ENCODE measurements at regions not wholly inside any gene's neighbourhood (a gene's known extent, or its start where the extent isn't known, plus 50 kb on each side); places are given as distances from the start of the nearest gene placed in this dataset.

DNA sequence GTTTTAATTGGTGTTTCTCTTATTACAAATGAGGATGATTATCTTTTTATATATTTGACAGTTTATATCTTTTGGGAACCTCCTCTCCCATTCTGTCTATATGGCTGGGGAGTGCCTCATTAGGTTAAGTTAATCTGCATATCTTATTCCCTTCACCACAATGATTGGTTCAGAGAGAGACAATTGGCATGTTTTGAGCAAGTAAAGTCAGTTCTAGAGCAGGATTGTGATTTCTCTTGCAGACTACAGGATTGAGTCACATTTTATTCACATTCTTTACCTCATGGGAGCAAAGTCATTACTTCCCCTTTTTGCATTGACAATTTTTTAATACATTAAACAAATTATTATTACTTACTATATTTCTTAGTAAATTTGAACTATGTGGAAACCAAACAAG, 345.6 kb downstream of the MDFIC start (continued):
- TF ChIP-seq, protein P1, sequence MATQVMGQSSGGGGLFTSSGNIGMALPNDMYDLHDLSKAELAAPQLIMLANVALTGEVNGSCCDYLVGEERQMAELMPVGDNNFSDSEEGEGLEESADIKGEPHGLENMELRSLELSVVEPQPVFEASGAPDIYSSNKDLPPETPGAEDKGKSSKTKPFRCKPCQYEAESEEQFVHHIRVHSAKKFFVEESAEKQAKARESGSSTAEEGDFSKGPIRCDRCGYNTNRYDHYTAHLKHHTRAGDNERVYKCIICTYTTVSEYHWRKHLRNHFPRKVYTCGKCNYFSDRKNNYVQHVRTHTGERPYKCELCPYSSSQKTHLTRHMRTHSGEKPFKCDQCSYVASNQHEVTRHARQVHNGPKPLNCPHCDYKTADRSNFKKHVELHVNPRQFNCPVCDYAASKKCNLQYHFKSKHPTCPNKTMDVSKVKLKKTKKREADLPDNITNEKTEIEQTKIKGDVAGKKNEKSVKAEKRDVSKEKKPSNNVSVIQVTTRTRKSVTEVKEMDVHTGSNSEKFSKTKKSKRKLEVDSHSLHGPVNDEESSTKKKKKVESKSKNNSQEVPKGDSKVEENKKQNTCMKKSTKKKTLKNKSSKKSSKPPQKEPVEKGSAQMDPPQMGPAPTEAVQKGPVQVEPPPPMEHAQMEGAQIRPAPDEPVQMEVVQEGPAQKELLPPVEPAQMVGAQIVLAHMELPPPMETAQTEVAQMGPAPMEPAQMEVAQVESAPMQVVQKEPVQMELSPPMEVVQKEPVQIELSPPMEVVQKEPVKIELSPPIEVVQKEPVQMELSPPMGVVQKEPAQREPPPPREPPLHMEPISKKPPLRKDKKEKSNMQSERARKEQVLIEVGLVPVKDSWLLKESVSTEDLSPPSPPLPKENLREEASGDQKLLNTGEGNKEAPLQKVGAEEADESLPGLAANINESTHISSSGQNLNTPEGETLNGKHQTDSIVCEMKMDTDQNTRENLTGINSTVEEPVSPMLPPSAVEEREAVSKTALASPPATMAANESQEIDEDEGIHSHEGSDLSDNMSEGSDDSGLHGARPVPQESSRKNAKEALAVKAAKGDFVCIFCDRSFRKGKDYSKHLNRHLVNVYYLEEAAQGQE (IDR thresholded peaks at IDR 0.05; ENCODE audit: unreplicated experiment), result no peak
- TF ChIP-seq ZNF114 (CRISPR knock-in tag; IDR thresholded peaks at IDR 0.05) (no peak), NANOG (IDR thresholded peaks at IDR 0.05; ENCODE audit: borderline replicate concordance) (no peak), EZH2 (IDR thresholded peaks at IDR 0.05; ENCODE audit: low read depth, unreplicated experiment) (no peak), STAT1 (IDR thresholded peaks at IDR 0.05; ENCODE audit: unreplicated experiment) (no peak), EZH2phosphoT487 (IDR thresholded peaks at IDR 0.05; ENCODE audit: unreplicated experiment) (no peak)
- TF ChIP-seq, protein P2, sequence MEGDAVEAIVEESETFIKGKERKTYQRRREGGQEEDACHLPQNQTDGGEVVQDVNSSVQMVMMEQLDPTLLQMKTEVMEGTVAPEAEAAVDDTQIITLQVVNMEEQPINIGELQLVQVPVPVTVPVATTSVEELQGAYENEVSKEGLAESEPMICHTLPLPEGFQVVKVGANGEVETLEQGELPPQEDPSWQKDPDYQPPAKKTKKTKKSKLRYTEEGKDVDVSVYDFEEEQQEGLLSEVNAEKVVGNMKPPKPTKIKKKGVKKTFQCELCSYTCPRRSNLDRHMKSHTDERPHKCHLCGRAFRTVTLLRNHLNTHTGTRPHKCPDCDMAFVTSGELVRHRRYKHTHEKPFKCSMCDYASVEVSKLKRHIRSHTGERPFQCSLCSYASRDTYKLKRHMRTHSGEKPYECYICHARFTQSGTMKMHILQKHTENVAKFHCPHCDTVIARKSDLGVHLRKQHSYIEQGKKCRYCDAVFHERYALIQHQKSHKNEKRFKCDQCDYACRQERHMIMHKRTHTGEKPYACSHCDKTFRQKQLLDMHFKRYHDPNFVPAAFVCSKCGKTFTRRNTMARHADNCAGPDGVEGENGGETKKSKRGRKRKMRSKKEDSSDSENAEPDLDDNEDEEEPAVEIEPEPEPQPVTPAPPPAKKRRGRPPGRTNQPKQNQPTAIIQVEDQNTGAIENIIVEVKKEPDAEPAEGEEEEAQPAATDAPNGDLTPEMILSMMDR (conservative IDR thresholded peaks at IDR 0.05; ENCODE audit: low read depth in 2 of 2), result no peak

DNA sequence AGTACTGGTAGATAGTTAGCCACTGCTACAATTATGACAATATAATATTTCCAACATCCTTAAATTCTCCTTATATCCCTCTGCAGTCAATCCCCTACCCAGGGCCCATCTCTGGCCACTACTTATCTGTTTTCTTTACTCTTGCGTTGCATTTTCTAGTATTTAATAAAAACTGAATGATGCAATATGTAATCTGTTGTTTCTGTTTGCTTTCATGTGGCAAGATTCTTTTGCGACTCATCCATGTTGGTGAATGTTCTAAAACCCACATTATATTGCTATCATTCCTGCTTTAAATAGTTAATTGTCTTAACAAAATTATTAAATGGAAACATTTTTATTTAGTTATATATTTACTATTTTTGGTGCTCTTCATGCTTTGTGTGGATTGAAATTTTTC, 338.5 kb downstream of the MDFIC start:
- Mint-ChIP-seq H3K4me3 (no peak overlapping the region), H3K27me3 (ENCODE audit: insufficient read depth, low read depth, poor library complexity) (no peaks in the 10 kb centered on the region), H3K4me1 (no peaks in the 10 kb centered on the region), H3K27ac (no peak overlapping the region), H3K36me3 (ENCODE audit: low read depth) (no peaks in the 10 kb centered on the region), H3K9me3 (no peaks in the 10 kb centered on the region)
- Histone ChIP-seq H3F3A (replicated peaks; ENCODE audit: low read depth) (no peaks in the 10 kb centered on the region), H3K4me3 (no peak overlapping the region), H3K79me2 (replicated peaks; ENCODE audit: insufficient read depth) (no peaks in the 10 kb centered on the region), H3K4me2 (no peak overlapping the region), H4K20me1 (replicated peaks; ENCODE audit: insufficient read depth) (no peaks in the 10 kb centered on the region), H3K36me3 (ENCODE audit: insufficient read depth) (no peaks in the 10 kb centered on the region), H3K27me3 (ENCODE audit: insufficient read depth) (no peaks in the 10 kb centered on the region), H3K9me2 (ENCODE audit: insufficient read depth) (no peaks in the 10 kb centered on the region), H3K4me1 (ENCODE audit: insufficient read depth) (no peaks in the 10 kb centered on the region), H2AFZ (no peak overlapping the region), H3K27ac (ENCODE audit: low read depth) (no peak overlapping the region)
- ATAC-seq, result no peak
- no peak for DNase-seq (ENCODE audit: low spot score)
- TF ChIP-seq ZNF114 (CRISPR knock-in tag; IDR thresholded peaks at IDR 0.05) (no peak), STAT1 (IDR thresholded peaks at IDR 0.05; ENCODE audit: unreplicated experiment) (no peak), EZH2 (IDR thresholded peaks at IDR 0.05; ENCODE audit: low read depth, unreplicated experiment) (no peak), ZNF331 (CRISPR knock-in tag; IDR thresholded peaks at IDR 0.05; ENCODE audit: low read depth) (no peak), CREB1 (CRISPR knock-in tag; IDR thresholded peaks at IDR 0.05; ENCODE audit: low read depth) (no peak), NANOG (IDR thresholded peaks at IDR 0.05; ENCODE audit: borderline replicate concordance) (no peak)
- TF ChIP-seq, protein P2 (conservative IDR thresholded peaks at IDR 0.05; ENCODE audit: low read depth in 2 of 2), result no peak
- TF ChIP-seq, protein P3, sequence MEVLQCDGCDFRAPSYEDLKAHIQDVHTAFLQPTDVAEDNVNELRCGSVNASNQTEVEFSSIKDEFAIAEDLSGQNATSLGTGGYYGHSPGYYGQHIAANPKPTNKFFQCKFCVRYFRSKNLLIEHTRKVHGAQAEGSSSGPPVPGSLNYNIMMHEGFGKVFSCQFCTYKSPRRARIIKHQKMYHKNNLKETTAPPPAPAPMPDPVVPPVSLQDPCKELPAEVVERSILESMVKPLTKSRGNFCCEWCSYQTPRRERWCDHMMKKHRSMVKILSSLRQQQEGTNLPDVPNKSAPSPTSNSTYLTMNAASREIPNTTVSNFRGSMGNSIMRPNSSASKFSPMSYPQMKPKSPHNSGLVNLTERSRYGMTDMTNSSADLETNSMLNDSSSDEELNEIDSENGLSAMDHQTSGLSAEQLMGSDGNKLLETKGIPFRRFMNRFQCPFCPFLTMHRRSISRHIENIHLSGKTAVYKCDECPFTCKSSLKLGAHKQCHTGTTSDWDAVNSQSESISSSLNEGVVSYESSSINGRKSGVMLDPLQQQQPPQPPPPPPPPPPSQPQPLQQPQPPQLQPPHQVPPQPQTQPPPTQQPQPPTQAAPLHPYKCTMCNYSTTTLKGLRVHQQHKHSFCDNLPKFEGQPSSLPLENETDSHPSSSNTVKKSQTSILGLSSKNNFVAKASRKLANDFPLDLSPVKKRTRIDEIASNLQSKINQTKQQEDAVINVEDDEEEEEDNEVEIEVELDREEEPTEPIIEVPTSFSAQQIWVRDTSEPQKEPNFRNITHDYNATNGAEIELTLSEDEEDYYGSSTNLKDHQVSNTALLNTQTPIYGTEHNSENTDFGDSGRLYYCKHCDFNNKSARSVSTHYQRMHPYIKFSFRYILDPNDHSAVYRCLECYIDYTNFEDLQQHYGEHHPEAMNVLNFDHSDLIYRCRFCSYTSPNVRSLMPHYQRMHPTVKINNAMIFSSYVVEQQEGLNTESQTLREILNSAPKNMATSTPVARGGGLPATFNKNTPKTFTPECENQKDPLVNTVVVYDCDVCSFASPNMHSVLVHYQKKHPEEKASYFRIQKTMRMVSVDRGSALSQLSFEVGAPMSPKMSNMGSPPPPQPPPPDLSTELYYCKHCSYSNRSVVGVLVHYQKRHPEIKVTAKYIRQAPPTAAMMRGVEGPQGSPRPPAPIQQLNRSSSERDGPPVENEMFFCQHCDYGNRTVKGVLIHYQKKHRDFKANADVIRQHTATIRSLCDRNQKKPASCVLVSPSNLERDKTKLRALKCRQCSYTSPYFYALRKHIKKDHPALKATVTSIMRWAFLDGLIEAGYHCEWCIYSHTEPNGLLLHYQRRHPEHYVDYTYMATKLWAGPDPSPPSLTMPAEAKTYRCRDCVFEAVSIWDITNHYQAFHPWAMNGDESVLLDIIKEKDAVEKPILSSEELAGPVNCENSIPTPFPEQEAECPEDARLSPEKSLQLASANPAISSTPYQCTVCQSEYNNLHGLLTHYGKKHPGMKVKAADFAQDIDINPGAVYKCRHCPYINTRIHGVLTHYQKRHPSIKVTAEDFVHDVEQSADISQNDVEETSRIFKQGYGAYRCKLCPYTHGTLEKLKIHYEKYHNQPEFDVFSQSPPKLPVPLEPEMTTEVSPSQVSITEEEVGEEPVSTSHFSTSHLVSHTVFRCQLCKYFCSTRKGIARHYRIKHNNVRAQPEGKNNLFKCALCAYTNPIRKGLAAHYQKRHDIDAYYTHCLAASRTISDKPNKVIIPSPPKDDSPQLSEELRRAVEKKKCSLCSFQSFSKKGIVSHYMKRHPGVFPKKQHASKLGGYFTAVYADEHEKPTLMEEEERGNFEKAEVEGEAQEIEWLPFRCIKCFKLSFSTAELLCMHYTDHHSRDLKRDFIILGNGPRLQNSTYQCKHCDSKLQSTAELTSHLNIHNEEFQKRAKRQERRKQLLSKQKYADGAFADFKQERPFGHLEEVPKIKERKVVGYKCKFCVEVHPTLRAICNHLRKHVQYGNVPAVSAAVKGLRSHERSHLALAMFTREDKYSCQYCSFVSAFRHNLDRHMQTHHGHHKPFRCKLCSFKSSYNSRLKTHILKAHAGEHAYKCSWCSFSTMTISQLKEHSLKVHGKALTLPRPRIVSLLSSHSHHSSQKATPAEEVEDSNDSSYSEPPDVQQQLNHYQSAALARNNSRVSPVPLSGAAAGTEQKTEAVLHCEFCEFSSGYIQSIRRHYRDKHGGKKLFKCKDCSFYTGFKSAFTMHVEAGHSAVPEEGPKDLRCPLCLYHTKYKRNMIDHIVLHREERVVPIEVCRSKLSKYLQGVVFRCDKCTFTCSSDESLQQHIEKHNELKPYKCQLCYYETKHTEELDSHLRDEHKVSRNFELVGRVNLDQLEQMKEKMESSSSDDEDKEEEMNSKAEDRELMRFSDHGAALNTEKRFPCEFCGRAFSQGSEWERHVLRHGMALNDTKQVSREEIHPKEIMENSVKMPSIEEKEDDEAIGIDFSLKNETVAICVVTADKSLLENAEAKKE (CRISPR knock-in tag; IDR thresholded peaks at IDR 0.05), result no peak
